Hepatocyte (in vitro differentiated cells): ENCODE measurements at regions not wholly inside any gene's neighbourhood (a gene's known extent, or its start where the extent isn't known, plus 50 kb on each side); places are given as distances from the start of the nearest gene placed in this dataset.

Experiments
- DNase-seq: peaks from one replicate; pipeline ENCODE4 v3.0.0-alpha.2; 2016; ENCODE audit warnings: low spot score
- H2AFZ ChIP-seq: fragments of 200-600 bp; sonication (generic); 2 replicates; pipeline ENCODE4 v1.6.0; 2016; ENCODE audit warnings: antibody characterized with exemption, mild to moderate bottlenecking
- H3K27ac ChIP-seq: fragments of 200-600 bp; sonication (generic); 2 replicates; pipeline ENCODE4 v1.5.1; 2016; ENCODE audit warnings: mild to moderate bottlenecking
- H3K27me3 ChIP-seq: fragments of 200-600 bp; sonication (generic); 2 replicates; pipeline ENCODE4 v1.6.1; 2016
- H3K36me3 ChIP-seq: fragments of 200-600 bp; sonication (generic); replicated peaks from 2 replicates; pipeline ENCODE4 v1.5.1; 2016; ENCODE audit warnings: low read depth; ENCODE audit not compliant: insufficient read depth
- H3K4me1 ChIP-seq: fragments of 200-600 bp; sonication (generic); 2 replicates; pipeline ENCODE4 v1.5.1; 2016; ENCODE audit warnings: mild to moderate bottlenecking, moderate library complexity; ENCODE audit not compliant: insufficient read depth
- H3K4me2 ChIP-seq: fragments of 200-600 bp; sonication (generic); 2 replicates; pipeline ENCODE4 v1.6.0; 2016
- H3K4me3 ChIP-seq: fragments of 200-600 bp; sonication (generic); 2 replicates; pipeline ENCODE4 v1.5.1; 2016; ENCODE audit warnings: mild to moderate bottlenecking
- H3K79me2 ChIP-seq: fragments of 200-600 bp; sonication (generic); 2 replicates; pipeline ENCODE4 v1.6.0; 2017; ENCODE audit warnings: mild to moderate bottlenecking
- H3K9me2 ChIP-seq: fragments of 200-600 bp; sonication (generic); replicated peaks from 2 replicates; pipeline ENCODE4 v1.6.0; 2017; ENCODE audit warnings: mild to moderate bottlenecking; ENCODE audit not compliant: insufficient read depth
- H3K9me3 ChIP-seq: fragments of 200-600 bp; sonication (generic); 2 replicates; pipeline ENCODE4 v1.5.1; 2016; ENCODE audit warnings: low read depth, mild to moderate bottlenecking
- H4K20me1 ChIP-seq: fragments of 200-600 bp; sonication (generic); 2 replicates; pipeline ENCODE4 v1.6.0; 2016; ENCODE audit warnings: mild to moderate bottlenecking; ENCODE audit not compliant: insufficient read depth, poor library complexity, severe bottlenecking
- EZH2 ChIP-seq: fragments of 200-600 bp; sonication (generic); IDR thresholded peaks from 2 replicates; pipeline ENCODE4 v1.6.1; 2016; ENCODE audit warnings: antibody characterized with exemption, mild to moderate bottlenecking, borderline replicate concordance
- EZH2phosphoT487 ChIP-seq: fragments of 200-600 bp; sonication (generic); IDR thresholded peaks from one replicate; pipeline ENCODE4 v1.6.1; 2018; ENCODE audit warnings: antibody characterized with exemption, mild to moderate bottlenecking, low read depth, moderate library complexity; ENCODE audit not compliant: unreplicated experiment, severe bottlenecking
- WGBS: methylation state at CpG from one replicate; pipeline ENCODE4 v1.1.6; 2016; ENCODE audit warnings: low lambda C conversion rate; ENCODE audit errors: missing lambda C conversion rate; 5-methylcytosine and 5-hydroxymethylcytosine counted together
- TF ChIP-seq, protein P1 (sequence below): fragments of 200-600 bp; sonication (generic); IDR thresholded peaks from 2 replicates; pipeline ENCODE4 v1.5.1; 2016; ENCODE audit warnings: antibody characterized with exemption, mild to moderate bottlenecking; ENCODE audit not compliant: poor library complexity

DNA sequence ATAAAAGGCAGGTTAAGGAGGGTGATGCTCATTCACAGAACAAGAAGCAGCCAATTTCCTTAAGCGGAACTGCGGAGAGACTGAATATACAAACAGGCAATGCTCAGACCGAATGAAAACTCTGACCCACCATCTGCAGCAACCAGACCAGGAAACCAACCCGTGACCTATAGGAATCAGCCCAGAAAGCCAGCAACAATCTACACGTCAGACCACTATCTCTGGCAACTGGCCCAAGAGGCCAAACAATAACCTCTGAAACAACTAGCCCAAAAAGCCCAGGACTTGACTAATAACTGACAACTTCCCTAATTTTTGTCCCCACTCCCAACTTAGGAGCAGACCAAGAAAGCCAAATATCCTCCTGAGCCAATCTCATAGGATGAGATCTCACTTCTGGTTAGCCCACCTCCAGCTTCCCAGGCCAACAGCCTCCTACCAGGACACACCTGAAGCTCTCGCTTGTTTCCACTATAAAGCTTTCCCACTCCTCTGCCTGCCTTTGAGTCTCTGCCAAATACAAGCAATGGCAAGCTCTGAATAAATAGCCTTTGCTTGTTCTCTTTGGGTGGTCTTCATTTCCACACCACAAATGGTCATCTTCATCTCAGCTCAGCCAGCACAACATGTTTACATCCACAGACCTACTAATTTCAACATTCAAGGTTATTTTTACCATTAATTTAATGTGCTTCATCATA is 168.5 kb downstream of the HSD17B3 start:
- no peak for TF ChIP-seq EZH2phosphoT487
- no peak for TF ChIP-seq EZH2
- TF ChIP-seq, protein P1, sequence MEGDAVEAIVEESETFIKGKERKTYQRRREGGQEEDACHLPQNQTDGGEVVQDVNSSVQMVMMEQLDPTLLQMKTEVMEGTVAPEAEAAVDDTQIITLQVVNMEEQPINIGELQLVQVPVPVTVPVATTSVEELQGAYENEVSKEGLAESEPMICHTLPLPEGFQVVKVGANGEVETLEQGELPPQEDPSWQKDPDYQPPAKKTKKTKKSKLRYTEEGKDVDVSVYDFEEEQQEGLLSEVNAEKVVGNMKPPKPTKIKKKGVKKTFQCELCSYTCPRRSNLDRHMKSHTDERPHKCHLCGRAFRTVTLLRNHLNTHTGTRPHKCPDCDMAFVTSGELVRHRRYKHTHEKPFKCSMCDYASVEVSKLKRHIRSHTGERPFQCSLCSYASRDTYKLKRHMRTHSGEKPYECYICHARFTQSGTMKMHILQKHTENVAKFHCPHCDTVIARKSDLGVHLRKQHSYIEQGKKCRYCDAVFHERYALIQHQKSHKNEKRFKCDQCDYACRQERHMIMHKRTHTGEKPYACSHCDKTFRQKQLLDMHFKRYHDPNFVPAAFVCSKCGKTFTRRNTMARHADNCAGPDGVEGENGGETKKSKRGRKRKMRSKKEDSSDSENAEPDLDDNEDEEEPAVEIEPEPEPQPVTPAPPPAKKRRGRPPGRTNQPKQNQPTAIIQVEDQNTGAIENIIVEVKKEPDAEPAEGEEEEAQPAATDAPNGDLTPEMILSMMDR = no peak
- WGBS = 81% methylated on average over 6 of the region's 6 CpGs
- no peaks in the 10 kb centered on the region for H3K79me2 ChIP-seq
- peak overlapping the region; percentile 56 for H3K27ac ChIP-seq
- DNase-seq = no peak
- peaks cover 41% of the 10 kb centered on the region for H3K4me1 ChIP-seq
- no peak overlapping the region for H3K4me3 ChIP-seq
- H3K9me2 ChIP-seq = no peaks in the 10 kb centered on the region
- no peaks in the 10 kb centered on the region for H4K20me1 ChIP-seq
- no peak overlapping the region for H2AFZ ChIP-seq
- no peak overlapping the region for H3K4me2 ChIP-seq
- no peaks in the 10 kb centered on the region for H3K9me3 ChIP-seq
- no peaks in the 10 kb centered on the region for H3K36me3 ChIP-seq
- H3K27me3 ChIP-seq = no peaks in the 10 kb centered on the region

DNA sequence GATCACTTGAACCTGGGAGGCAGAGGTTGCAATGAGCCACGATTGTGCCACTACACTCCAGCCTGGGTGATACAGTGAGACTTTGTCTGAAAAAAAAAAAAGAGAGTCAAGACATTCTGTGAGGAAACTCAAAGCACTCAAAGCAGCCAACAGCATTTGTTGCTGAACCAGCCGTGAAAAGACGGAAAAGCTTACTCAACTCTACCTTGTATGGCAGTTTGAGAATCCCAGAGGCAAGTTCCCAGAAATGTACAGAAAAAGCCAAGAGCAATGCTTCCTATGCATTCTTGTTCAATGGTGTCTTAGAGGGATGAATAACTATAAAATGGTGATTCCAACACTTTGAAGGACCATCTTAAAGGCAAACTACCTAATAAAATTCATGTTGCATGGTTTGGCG is 170.2 kb downstream of the HSD17B3 start:
- no peaks in the 10 kb centered on the region for H3K9me3 ChIP-seq
- H3K27ac ChIP-seq = no peak overlapping the region
- no peaks in the 10 kb centered on the region for H4K20me1 ChIP-seq
- no peaks in the 10 kb centered on the region for H3K9me2 ChIP-seq
- H2AFZ ChIP-seq = no peak overlapping the region
- no peak for DNase-seq
- peaks cover 33% of the 10 kb centered on the region for H3K4me1 ChIP-seq
- WGBS = 73% methylated on average over 4 of the region's 4 CpGs
- no peak overlapping the region for H3K4me3 ChIP-seq
- no peaks in the 10 kb centered on the region for H3K27me3 ChIP-seq
- H3K4me2 ChIP-seq = no peak overlapping the region
- no peaks in the 10 kb centered on the region for H3K36me3 ChIP-seq
- no peak for TF ChIP-seq EZH2
- no peak for TF ChIP-seq EZH2phosphoT487
- TF ChIP-seq, protein P1 = no peak
- H3K79me2 ChIP-seq = no peaks in the 10 kb centered on the region

DNA sequence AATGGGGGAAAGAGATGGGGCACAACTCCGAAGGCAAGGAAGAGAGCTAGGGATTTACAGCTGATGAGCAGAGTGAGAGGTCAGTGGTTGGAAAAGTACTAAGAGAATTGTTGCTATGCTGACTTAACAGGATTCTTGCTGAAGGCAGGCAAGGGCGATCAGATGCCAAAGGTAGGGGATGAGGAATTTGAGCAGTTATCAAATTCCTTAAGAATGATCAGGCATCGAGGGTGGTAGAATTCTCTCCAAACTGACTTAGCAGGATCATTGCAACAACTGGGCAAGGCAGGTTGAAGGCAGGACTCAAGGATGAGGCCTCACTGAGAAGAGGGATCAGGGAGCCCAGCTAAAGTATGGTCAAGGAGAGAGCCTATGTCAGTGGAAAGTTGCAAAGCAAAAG is 171.0 kb downstream of the HSD17B3 start:
- H2AFZ ChIP-seq = no peak overlapping the region
- H3K79me2 ChIP-seq = no peaks in the 10 kb centered on the region
- no peaks in the 10 kb centered on the region for H4K20me1 ChIP-seq
- H3K36me3 ChIP-seq = no peaks in the 10 kb centered on the region
- no peak overlapping the region for H3K4me3 ChIP-seq
- no peak overlapping the region for H3K4me2 ChIP-seq
- H3K27me3 ChIP-seq = no peaks in the 10 kb centered on the region
- peaks cover 34% of the 10 kb centered on the region for H3K4me1 ChIP-seq
- H3K27ac ChIP-seq = no peak overlapping the region
- 88% methylated on average over 3 of the region's 3 CpGs for WGBS
- no peaks in the 10 kb centered on the region for H3K9me3 ChIP-seq
- no peaks in the 10 kb centered on the region for H3K9me2 ChIP-seq
- TF ChIP-seq, protein P1 = no peak
- TF ChIP-seq EZH2 = no peak
- no peak for TF ChIP-seq EZH2phosphoT487
- no peak for DNase-seq
